Psoas muscle (tissue), 7 donors: ENCODE measurements at regions not wholly inside any gene's neighbourhood (a gene's known extent, or its start where the extent isn't known, plus 50 kb on each side); places are given as distances from the start of the nearest gene placed in this dataset.

Source experiments
- ATAC-seq, 4 donors: fragments of 200-7000 bp; cut with Tn5 transposase; one replicate each; pipeline ENCODE4 v1.9.1; 2020; ENCODE audit warnings: moderate library complexity in 3 of 4, mild to moderate bottlenecking in 2 of 4
- DNase-seq, 2 donors: peaks; one replicate each; pipeline ENCODE4 v3.0.0-alpha.2; 2020
- H3K27ac ChIP-seq: fragments of 200-600 bp; one replicate; pipeline ENCODE4 v1.8.0; 2022
- H3K27me3 ChIP-seq, 3 donors: fragments of 200-600 bp in 1 of 3; one replicate each; pipeline versions ENCODE4 v1.6.1 to v1.8.0; 2013 to 2022; ENCODE audit warnings: low read length in 2 of 3, mild to moderate bottlenecking in 2 of 3, moderate library complexity in 1 of 3; ENCODE audit not compliant: insufficient read depth in 3 of 3
- H3K36me3 ChIP-seq, 2 donors: fragments of 200-600 bp in 1 of 2; one replicate each; pipeline versions ENCODE4 v1.6.1 to v1.8.0; 2013 to 2022; ENCODE audit warnings: low read depth in 1 of 2, mild to moderate bottlenecking in 1 of 2, moderate library complexity in 1 of 2; ENCODE audit not compliant: insufficient read depth in 1 of 2
- H3K4me1 ChIP-seq: fragments of 200-600 bp; one replicate; pipeline ENCODE4 v1.8.0; 2022
- H3K4me3 ChIP-seq: fragments of 200-600 bp; one replicate; pipeline ENCODE4 v1.8.0; 2022; ENCODE audit warnings: mild to moderate bottlenecking
- H3K9me3 ChIP-seq: fragments of 200-600 bp; one replicate; pipeline ENCODE4 v1.8.0; 2022
- WGBS, 3 donors: extraction: QIAGEN DNeasy Blood & Tissue Kit; methylation state at CpG; one replicate each; pipeline versions ENCODE4 v1.1.6 to v1.1.7; 2013; 5-methylcytosine and 5-hydroxymethylcytosine counted together
- intact Hi-C, 2 donors: fragments of 100-400 bp; cut with DNase I; formaldehyde crosslinking; loops; one replicate each; pipeline versions ENCODE4 v1.11.0 to v1.14.2; 2022
- TF ChIP-seq, protein P1 (sequence below): fragments of 200-600 bp; IDR thresholded peaks from one replicate; pipeline ENCODE4 v1.8.0; 2022; ENCODE audit warnings: antibody characterized with exemption
- donor health status: healthy with polysubstance abuse.
- donor health status: DM: no; HTN: no; CAD: no; lungs with moderate emphysema.
- donor health status: Bipolar disorder and iron deficiency.
- donor health status: healthy.
- donor health status: DM: yes; HTN: yes; CAD: no.
- donor health status: DM: no; HTN: no; CAD: no.
- donor health status: DM: yes; HTN: yes; CAD: no.

DNA sequence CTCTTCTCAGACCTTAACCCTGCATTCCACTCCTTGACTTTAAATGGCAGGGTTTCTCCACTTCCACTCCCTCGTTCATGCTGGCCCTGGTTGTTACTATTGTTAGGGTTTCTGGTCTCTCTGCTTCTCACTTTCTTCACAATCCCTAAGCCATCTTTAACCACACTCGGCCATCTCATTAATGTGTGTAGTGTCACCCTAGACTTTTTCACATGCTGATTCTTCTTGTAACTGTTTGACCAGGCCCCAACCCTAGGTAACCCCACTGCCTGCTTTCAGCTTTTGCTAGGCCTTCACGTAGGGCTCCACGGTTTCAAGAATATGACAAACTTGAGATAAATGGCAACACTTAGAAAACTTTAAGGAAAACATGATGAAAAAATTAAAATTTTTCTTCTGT is 195.1 kb downstream of the IPO8 start:
- DNase-seq (no peak), ATAC-seq (no peak)
- Histone ChIP-seq H3K4me1 (no peaks in the 10 kb centered on the region), H3K4me3 (no peak overlapping the region), H3K27ac (no peak overlapping the region), H3K36me3 (no peaks in the 10 kb centered on the region), H3K9me3 (no peaks in the 10 kb centered on the region), H3K27me3 (no peaks in the 10 kb centered on the region)
- intact Hi-C loops: no loop called here
- TF ChIP-seq, protein P1, sequence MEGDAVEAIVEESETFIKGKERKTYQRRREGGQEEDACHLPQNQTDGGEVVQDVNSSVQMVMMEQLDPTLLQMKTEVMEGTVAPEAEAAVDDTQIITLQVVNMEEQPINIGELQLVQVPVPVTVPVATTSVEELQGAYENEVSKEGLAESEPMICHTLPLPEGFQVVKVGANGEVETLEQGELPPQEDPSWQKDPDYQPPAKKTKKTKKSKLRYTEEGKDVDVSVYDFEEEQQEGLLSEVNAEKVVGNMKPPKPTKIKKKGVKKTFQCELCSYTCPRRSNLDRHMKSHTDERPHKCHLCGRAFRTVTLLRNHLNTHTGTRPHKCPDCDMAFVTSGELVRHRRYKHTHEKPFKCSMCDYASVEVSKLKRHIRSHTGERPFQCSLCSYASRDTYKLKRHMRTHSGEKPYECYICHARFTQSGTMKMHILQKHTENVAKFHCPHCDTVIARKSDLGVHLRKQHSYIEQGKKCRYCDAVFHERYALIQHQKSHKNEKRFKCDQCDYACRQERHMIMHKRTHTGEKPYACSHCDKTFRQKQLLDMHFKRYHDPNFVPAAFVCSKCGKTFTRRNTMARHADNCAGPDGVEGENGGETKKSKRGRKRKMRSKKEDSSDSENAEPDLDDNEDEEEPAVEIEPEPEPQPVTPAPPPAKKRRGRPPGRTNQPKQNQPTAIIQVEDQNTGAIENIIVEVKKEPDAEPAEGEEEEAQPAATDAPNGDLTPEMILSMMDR: no peak
- WGBS, 3 donors: 58 to 90% (median 87%) methylated on average over 4 of the region's 4 CpGs

DNA sequence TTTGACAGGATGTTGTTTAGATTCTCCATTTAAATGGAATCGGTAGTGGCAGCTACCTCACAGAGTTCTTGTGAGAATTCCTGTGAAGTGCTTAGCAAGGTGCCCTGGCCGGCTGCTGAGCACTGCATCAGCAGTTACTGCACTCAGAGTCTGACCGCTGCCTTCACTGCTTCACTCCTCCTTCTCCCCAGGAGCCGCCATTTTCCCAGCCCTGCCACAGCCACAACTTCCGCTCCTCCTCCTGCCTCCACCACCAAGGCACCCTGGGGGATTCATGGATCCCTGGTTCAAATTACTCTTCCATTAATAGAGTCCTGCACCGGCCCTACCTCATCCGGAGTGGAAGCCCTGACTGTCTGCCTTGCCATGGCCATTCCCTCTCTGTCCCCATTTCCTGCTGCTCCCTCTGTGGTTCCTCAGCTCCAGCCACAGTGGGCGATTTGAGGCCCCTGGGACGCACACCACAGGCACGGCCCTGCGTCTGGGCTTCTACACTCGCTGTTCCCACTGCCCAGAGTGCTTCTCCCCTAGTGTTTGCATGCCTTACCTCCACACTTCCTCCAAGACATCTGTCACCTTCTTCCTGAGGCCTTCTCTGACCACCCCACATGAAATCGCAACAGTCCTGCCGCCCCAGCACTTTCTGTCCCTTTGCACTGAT is 210.3 kb downstream of the IPO8 start:
- Histone ChIP-seq H3K9me3 (no peaks in the 10 kb centered on the region), H3K4me1 (no peaks in the 10 kb centered on the region), H3K27me3 (no peaks in the 10 kb centered on the region), H3K36me3 (no peaks in the 10 kb centered on the region), H3K4me3 (no peak overlapping the region), H3K27ac (no peak overlapping the region)
- TF ChIP-seq, protein P1: no peak
- ATAC-seq (no peak), DNase-seq (no peak)
- intact Hi-C loops: no loop called here
- WGBS, 3 donors: 86 to 92% (median 89%) methylated on average over 14 of the region's 14 CpGs

DNA sequence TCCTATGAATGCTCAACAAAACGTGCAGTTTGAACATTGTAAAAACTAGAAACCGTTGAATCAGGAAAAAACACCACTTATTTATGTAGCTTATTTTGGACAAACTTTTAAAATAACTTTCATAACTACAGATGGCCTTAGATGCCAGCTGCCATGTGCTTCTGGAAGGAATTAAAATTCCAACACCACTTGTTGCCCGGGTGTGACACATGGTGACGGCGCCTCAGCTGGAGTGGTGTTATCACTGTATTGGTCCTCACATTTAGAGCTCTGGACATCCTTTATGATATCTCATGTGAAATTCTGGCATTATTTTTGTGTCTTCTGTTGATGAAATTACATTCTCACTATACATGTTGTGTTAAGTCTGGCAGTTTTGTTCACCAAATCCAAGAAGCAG is 211.0 kb downstream of the IPO8 start:
- no peaks in the 10 kb centered on the region for H3K36me3 ChIP-seq
- H3K27ac ChIP-seq: no peak overlapping the region
- no peak for ATAC-seq
- WGBS, 3 donors: 24 to 42% (median 30%) methylated on average over 5 of the region's 5 CpGs
- DNase-seq: no peak
- no peaks in the 10 kb centered on the region for H3K27me3 ChIP-seq
- no peaks in the 10 kb centered on the region for H3K9me3 ChIP-seq
- no peak overlapping the region for H3K4me3 ChIP-seq
- no peaks in the 10 kb centered on the region for H3K4me1 ChIP-seq
- TF ChIP-seq, protein P1: no peak
- intact Hi-C loops: no loop called here

DNA sequence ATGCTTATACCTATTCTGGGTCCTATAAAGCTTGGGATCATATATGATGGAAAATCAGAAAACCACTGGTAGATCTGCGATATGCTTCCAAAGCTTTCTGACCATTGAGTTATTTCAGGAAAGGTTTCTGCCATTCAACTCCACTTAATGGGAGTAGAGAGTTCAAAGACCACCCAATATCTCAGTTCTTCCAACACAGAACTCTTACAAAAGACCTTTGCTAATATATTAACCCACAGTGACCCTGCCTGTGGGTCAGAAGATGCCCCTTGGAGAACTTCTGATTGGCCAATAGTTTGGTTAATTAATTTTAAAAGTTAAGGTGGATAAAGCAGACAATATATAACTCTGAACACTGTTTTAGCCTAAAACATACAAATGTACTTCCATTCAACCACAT is 213.0 kb downstream of the IPO8 start:
- no peak for ATAC-seq
- intact Hi-C loops: no loop called here
- Histone ChIP-seq H3K27ac (no peak overlapping the region), H3K27me3 (no peaks in the 10 kb centered on the region), H3K4me3 (no peak overlapping the region), H3K4me1 (no peaks in the 10 kb centered on the region), H3K36me3 (no peaks in the 10 kb centered on the region), H3K9me3 (no peaks in the 10 kb centered on the region)
- WGBS, 3 donors: 97 to 100% (median 100%) methylated on average over 1 of the region's 1 CpG
- DNase-seq: no peak
- TF ChIP-seq, protein P1: no peak

DNA sequence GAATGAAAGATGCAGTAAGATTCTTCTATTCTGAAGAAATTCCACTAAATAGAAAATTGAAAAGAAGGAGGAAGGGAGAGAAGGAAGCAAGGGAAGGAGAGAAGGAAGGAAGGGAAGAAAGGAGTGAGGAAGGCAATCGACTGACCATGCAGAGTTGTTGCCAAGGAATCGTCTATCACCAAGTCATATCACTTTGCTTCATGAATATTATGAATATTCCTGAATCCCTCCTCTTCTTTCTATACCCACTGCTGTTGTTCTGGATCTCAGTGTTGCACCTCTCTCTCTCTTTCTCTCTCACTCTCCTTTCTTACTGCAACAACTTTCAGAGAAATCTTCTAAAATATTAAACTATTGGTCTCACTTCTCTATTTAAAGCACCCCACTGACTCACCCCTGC is 222.4 kb downstream of the IPO8 start:
- ATAC-seq (no peak), DNase-seq (no peak)
- TF ChIP-seq, protein P1: no peak
- intact Hi-C loops: no loop called here
- Histone ChIP-seq H3K36me3 (no peaks in the 10 kb centered on the region), H3K27ac (no peak overlapping the region), H3K27me3 (no peaks in the 10 kb centered on the region), H3K9me3 (no peaks in the 10 kb centered on the region), H3K4me1 (no peaks in the 10 kb centered on the region), H3K4me3 (no peak overlapping the region)
- 54 to 77% (median 59%) methylated on average over 2 of the region's 2 CpGs for WGBS, 3 donors
